Activated CD4-positive, alpha-beta T cell treated with anti-CD3 and anti-CD28 coated beads, Interleukin-2, amount 50 U/mL, for 16 hours (primary cell): ENCODE measurements at regions not wholly inside any gene's neighbourhood (a gene's known extent, or its start where the extent isn't known, plus 50 kb on each side); places are given as distances from the start of the nearest gene placed in this dataset.
"Not testable (repeated sequence)": the region's sequence is repeated elsewhere in the genome, so short reads cannot be mapped to it uniquely, and the experiment has no call there.

Experiments
- DNase-seq: peaks from one replicate; pipeline ENCODE4 v3.0.0-alpha.2; 2020

DNA sequence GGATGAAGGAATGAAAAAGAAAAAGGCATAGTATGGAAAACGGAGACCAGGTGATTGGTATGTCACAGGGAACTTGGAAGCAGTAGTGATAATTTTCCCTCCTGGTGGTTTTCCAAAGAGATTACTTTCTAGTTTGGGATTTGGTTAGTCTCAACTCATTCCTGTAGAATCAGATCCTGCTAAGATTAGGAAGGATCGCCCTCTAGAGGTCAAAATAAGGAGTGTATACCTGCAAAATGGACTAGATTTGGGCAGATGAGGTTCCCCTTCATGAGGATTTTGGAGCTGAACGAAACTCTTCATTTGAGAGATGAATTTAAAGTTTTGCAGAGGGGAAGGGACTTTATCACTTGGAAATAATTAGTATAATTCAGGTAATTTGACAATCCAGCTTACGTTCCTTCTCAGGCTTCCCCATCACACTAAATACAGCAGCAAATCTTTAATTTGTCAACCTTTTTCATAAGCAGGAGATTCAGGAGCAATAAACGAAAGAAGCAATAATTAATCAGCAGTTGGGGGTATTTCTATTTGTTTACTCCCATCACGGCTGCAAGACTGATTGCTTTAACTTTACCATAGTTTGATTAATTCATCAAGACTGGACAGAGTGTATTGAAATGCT, 65.2 kb downstream of the CCDC195 start:
- peak; percentile 61 for DNase-seq

DNA sequence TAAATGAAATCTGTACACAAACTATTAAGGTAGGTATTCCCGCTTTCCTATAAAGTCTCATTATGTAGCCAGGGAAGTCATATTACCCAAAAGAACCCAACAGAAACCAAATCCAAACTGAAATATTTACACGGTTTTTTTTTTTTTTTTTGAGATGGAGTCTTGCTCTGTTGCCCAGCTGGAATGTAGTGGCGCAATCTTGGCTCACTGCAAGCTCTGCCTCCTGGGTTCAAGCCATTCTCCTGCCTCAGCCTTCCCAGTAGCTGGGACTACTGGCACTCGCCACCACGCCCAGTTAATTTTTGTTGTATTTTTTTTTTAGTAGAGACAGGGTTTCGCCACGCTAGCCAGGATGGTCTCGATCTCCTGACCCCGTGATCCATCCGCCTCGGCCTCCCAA, 62.5 kb upstream of the CUL3 start:
- not testable (repeated sequence) for DNase-seq

DNA sequence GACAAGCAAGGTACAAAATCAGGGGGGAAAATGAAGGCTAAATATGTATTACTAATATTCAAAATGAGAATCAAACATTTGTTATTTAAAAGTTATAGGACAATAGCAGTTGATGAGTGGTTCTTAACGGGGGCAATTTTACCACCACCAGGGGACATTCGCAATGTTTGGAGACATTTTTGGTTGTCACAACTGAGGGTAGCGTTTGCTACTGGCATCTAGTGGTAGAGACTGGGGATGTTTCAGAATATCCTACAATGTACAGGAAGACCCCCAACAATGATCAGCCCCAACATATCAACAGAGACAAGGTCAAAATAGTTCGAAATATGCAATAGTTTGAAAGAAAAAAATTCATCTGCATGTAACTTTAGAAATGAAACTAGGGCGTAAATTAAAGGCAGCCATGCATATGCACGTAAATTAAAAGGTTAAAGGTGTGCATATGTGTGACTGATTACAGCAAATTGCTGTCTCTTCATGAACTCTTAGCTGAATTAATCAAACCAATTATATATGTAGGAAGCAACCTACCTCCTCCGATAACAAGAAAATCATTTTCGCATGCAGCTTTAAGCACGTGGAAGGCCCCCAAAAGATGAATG, 61.2 kb upstream of the CUL3 start:
- DNase-seq: peak; percentile 14

DNA sequence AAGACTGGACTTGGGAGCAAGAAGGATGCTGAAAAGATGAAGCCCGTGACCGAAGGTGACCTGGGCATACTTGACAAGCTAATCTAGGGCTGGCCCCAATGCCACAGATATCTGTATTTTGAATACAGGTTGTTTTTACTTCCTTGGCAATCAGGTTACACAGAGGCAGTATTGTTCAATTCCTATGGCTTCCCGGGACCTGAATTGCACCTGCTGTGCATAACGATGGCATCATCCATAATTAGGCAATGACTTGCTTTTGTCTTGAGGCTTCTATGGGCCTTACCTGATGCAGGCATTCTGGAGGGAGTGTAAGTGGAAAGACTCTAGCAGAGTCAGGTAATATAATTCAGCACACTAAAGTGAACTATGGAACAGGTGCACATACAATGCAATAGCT, 60.6 kb upstream of the CUL3 start:
- no peak for DNase-seq

DNA sequence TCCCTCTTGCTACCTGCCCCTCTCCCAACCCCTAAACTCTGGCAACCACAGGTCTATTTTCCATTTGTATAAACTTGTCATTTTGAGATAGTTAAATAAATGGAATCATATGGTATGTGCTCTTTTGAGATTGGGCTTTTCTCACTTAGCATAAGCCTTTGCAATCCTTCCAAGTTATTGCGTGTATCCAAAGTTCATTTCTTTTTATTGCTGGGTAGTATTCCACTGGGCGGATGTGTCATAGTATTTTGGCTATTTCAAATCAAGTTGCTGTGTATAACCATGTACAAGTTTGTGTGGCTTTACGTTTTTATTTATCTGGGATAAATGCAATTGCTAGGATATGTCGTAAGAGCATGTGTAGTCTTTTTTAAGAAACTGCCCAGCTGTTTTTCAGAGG, 55.5 kb upstream of the CUL3 start:
- DNase-seq: no peak

DNA sequence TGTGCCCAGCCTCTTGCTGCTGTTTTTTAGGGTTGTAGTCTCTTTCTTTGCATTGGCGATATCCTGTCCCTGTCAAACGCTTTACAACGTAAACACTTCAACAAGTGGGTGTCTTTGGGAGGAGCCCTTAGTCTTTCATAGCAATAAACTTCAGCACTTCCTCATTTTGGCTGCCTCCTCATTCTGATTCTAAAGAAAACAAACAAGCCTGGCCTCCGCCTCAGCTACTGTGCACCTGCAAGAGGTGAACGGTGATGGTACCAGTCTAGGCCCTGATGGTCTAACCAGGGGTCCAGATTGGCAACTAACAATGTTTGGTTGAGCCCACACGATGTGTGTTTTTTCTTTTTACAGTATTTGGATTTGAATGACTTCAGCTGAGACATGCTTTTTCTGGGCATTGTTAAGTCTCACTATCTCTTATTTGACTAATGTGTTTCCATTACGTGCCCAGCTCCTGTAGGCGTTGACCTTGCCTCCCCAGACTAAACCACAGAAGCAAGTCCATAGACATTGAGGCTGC, 53.2 kb upstream of the CUL3 start:
- DNase-seq: no peak
